ENCODE measurements at regions not wholly inside any gene's neighbourhood (a gene's known extent, or its start where the extent isn't known, plus 50 kb on each side); places are given as distances from the start of the nearest gene placed in this dataset.
"Not testable (repeated sequence)": the region's sequence is repeated elsewhere in the genome, so short reads cannot be mapped to it uniquely, and the experiment has no call there.

GRCh38 chr7:118878336-118878735 lies 653.8 kb downstream of the ANKRD7 start:
- no peak overlapping the region for H3K4me3 ChIP-seq (ENCODE audit: low read depth, low read length)
- no peak for TF ChIP-seq CTCF (IDR thresholded peaks at IDR 0.05; ENCODE audit: low read depth, low read length)

- TF ChIP-seq CTCF (IDR thresholded peaks at IDR 0.05; ENCODE audit: low read depth, low read length), result no peak
- no peak overlapping the region for H3K4me3 ChIP-seq (ENCODE audit: low read depth, low read length)
These were observed 673.8 kb downstream of the ANKRD7 start for GRCh38 chr7:118898284-118898683.

GRCh38 chr7:118902600-118902999 lies 678.1 kb downstream of the ANKRD7 start:
- no peak for TF ChIP-seq CTCF (IDR thresholded peaks at IDR 0.05; ENCODE audit: low read depth, low read length)
- no peak overlapping the region for H3K4me3 ChIP-seq (ENCODE audit: low read depth, low read length)

- no peak for TF ChIP-seq CTCF (IDR thresholded peaks at IDR 0.05; ENCODE audit: low read depth, low read length)
These were observed 683.5 kb downstream of the ANKRD7 start for GRCh38 chr7:118907911-118908527.

GRCh38 chr7:118916120-118916519 lies 691.6 kb downstream of the ANKRD7 start:
- H3K4me3 ChIP-seq (ENCODE audit: low read depth, low read length), result not testable (repeated sequence)

More at GRCh38 chr7:118907911-118908527, 683.5 kb downstream of the ANKRD7 start:
- H3K4me3 ChIP-seq (ENCODE audit: low read depth, low read length), result no peak overlapping the region

GRCh38 chr7:118918556-118918955 lies 694.1 kb downstream of the ANKRD7 start:
- TF ChIP-seq CTCF (IDR thresholded peaks at IDR 0.05; ENCODE audit: low read depth, low read length), result no peak
- H3K4me3 ChIP-seq (ENCODE audit: low read depth, low read length), result no peak overlapping the region

GRCh38 chr7:118938845-118939244 lies 714.3 kb downstream of the ANKRD7 start:
- no peak for TF ChIP-seq CTCF (IDR thresholded peaks at IDR 0.05; ENCODE audit: low read depth, low read length)
- H3K4me3 ChIP-seq (ENCODE audit: low read depth, low read length), result no peak overlapping the region

GRCh38 chr7:118944271-118944670 lies 719.8 kb downstream of the ANKRD7 start:
- H3K4me3 ChIP-seq (ENCODE audit: low read depth, low read length), result no peak overlapping the region
- TF ChIP-seq CTCF (IDR thresholded peaks at IDR 0.05; ENCODE audit: low read depth, low read length), result no peak
